ENCODE measurements at regions not wholly inside any gene's neighbourhood (a gene's known extent, or its start where the extent isn't known, plus 50 kb on each side); places are given as distances from the start of the nearest gene placed in this dataset.

GRCh38 chr5:67407979-67408378 lies 211.4 kb upstream of the CD180 start:
- H3K27me3 ChIP-seq (ENCODE audit: control insufficient read depth in 2 of 2, insufficient read depth in 2 of 2, low read length in 2 of 2): no peaks in the 10 kb centered on the region
- H3K36me3 ChIP-seq (ENCODE audit: control insufficient read depth in 2 of 2, extremely low read depth in 1 of 2, insufficient read depth in 2 of 2, low read length in 2 of 2): no peaks in the 10 kb centered on the region
- no peak overlapping the region for H3K9ac ChIP-seq (replicated peaks; ENCODE audit: extremely low read depth, insufficient read depth, low read length)
- no peaks in the 10 kb centered on the region for H3K9me3 ChIP-seq (replicated peaks; ENCODE audit: control insufficient read depth, insufficient read depth, low read length)
- H3K9me1 ChIP-seq (replicated peaks; ENCODE audit: control insufficient read depth, extremely low read depth, insufficient read depth, low read length): no peaks in the 10 kb centered on the region
- no peak overlapping the region for H3K4me3 ChIP-seq (replicated peaks in 1 of 3; ENCODE audit: insufficient read depth in 1 of 3, low read depth in 1 of 3, low read length in 3 of 3)
- intact Hi-C loops (cut with micrococcal nuclease): no loop called here
- no peak overlapping the region for H3K4me2 ChIP-seq (ENCODE audit: insufficient read depth, low read length)
- H2AFZ ChIP-seq (ENCODE audit: low read depth, low read length): no peak overlapping the region
- ChIA-PET CTCF (no interaction called here), POLR2A (no interaction called here)
- H3K79me2 ChIP-seq (ENCODE audit: control insufficient read depth, insufficient read depth, low read length): no peaks in the 10 kb centered on the region
- H3K4me1 ChIP-seq (ENCODE audit: control insufficient read depth, extremely low read depth, insufficient read depth, low read length): peaks cover 32% of the 10 kb centered on the region
- no peaks in the 10 kb centered on the region for H4K20me1 ChIP-seq (replicated peaks; ENCODE audit: control insufficient read depth, extremely low read depth, insufficient read depth, low read length)
- no peak for TF ChIP-seq FOS (IDR thresholded peaks at IDR 0.05; ENCODE audit: borderline replicate concordance, insufficient read depth, low read length)
- no peak for TF ChIP-seq POLR2A (IDR thresholded peaks at IDR 0.05; ENCODE audit: low read depth, low read length)
- TF ChIP-seq POLR2AphosphoS5 (IDR thresholded peaks at IDR 0.05; ENCODE audit: insufficient read depth, low read depth, low read length): no peak
- no peak for TF ChIP-seq MYC (IDR thresholded peaks at IDR 0.05; ENCODE audit: low read depth, low read length)
- TF ChIP-seq JUN (IDR thresholded peaks at IDR 0.05; ENCODE audit: borderline replicate concordance, insufficient read depth, insufficient read length, low read depth): no peak
- DNase-seq (ENCODE audit: low read depth, low spot score) (no peak), FAIRE-seq (no peak)
- dilution Hi-C loops (cut with MboI; ENCODE audit: extremely low pct_ligation_motif_present, low sequenced_read_pairs): no loop called here
- no TSS peak for BruUV-seq (replicated peaks)
- no peak overlapping the region for H3K27ac ChIP-seq (ENCODE audit: insufficient read depth, low read depth, low read length)

GRCh38 chr5:67405755-67406154 lies 209.2 kb upstream of the CD180 start:
- H3K9me3 ChIP-seq (replicated peaks; ENCODE audit: control insufficient read depth, insufficient read depth, low read length): no peaks in the 10 kb centered on the region
- peak overlapping the region; percentile 100 for H3K27ac ChIP-seq (ENCODE audit: insufficient read depth, low read depth, low read length)
- H3K9me1 ChIP-seq (replicated peaks; ENCODE audit: control insufficient read depth, extremely low read depth, insufficient read depth, low read length): no peaks in the 10 kb centered on the region
- DNase-seq (ENCODE audit: low read depth, low spot score) (no peak), FAIRE-seq (no peak)
- H3K4me1 ChIP-seq (ENCODE audit: control insufficient read depth, extremely low read depth, insufficient read depth, low read length): peaks cover 35% of the 10 kb centered on the region
- H3K9ac ChIP-seq (replicated peaks; ENCODE audit: extremely low read depth, insufficient read depth, low read length): no peak overlapping the region
- H3K36me3 ChIP-seq (ENCODE audit: control insufficient read depth in 2 of 2, extremely low read depth in 1 of 2, insufficient read depth in 2 of 2, low read length in 2 of 2): no peaks in the 10 kb centered on the region
- no peak overlapping the region for H3K4me2 ChIP-seq (ENCODE audit: insufficient read depth, low read length)
- H3K27me3 ChIP-seq (ENCODE audit: control insufficient read depth in 2 of 2, insufficient read depth in 2 of 2, low read length in 2 of 2): no peaks in the 10 kb centered on the region
- intact Hi-C loops (cut with micrococcal nuclease) (loop anchor here (2.0 kb wide), 2 partner anchors 105 to 159 kb away; no protein-coding TSS in a partner anchor), dilution Hi-C loops (cut with MboI; ENCODE audit: extremely low pct_ligation_motif_present, low sequenced_read_pairs) (no loop called here)
- ChIA-PET POLR2A (no interaction called here), CTCF (interaction anchor here (2.4 kb wide), 1 partner anchor 160 kb away, joined by 11 read pairs; no protein-coding TSS in a partner anchor)
- H3K4me3 ChIP-seq (replicated peaks in 1 of 3; ENCODE audit: insufficient read depth in 1 of 3, low read depth in 1 of 3, low read length in 3 of 3): no peak overlapping the region
- no peak overlapping the region for H2AFZ ChIP-seq (ENCODE audit: low read depth, low read length)
- no peaks in the 10 kb centered on the region for H4K20me1 ChIP-seq (replicated peaks; ENCODE audit: control insufficient read depth, extremely low read depth, insufficient read depth, low read length)
- no peaks in the 10 kb centered on the region for H3K79me2 ChIP-seq (ENCODE audit: control insufficient read depth, insufficient read depth, low read length)
- no TSS peak for BruUV-seq (replicated peaks)
- TF ChIP-seq MYC (IDR thresholded peaks at IDR 0.05; ENCODE audit: low read depth, low read length) (no peak), FOS (IDR thresholded peaks at IDR 0.05; ENCODE audit: borderline replicate concordance, insufficient read depth, low read length) (no peak), EZH2 (IDR thresholded peaks at IDR 0.05; ENCODE audit: borderline replicate concordance, low read depth, low read length, severe bottlenecking) (no peak), JUN (IDR thresholded peaks at IDR 0.05; ENCODE audit: borderline replicate concordance, insufficient read depth, insufficient read length, low read depth) (no peak), GATA2 (IDR thresholded peaks at IDR 0.05; ENCODE audit: insufficient read depth, insufficient read length, low read depth, low read length) (no peak), POLR2A (IDR thresholded peaks at IDR 0.05; ENCODE audit: low read depth, low read length) (no peak), POLR2AphosphoS5 (IDR thresholded peaks at IDR 0.05; ENCODE audit: insufficient read depth, low read depth, low read length) (no peak)
- TF ChIP-seq, protein P1, sequence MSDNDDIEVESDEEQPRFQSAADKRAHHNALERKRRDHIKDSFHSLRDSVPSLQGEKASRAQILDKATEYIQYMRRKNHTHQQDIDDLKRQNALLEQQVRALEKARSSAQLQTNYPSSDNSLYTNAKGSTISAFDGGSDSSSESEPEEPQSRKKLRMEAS (IDR thresholded peaks at IDR 0.05; ENCODE audit: insufficient read depth, insufficient read length): no peak
- TF ChIP-seq, protein P2, sequence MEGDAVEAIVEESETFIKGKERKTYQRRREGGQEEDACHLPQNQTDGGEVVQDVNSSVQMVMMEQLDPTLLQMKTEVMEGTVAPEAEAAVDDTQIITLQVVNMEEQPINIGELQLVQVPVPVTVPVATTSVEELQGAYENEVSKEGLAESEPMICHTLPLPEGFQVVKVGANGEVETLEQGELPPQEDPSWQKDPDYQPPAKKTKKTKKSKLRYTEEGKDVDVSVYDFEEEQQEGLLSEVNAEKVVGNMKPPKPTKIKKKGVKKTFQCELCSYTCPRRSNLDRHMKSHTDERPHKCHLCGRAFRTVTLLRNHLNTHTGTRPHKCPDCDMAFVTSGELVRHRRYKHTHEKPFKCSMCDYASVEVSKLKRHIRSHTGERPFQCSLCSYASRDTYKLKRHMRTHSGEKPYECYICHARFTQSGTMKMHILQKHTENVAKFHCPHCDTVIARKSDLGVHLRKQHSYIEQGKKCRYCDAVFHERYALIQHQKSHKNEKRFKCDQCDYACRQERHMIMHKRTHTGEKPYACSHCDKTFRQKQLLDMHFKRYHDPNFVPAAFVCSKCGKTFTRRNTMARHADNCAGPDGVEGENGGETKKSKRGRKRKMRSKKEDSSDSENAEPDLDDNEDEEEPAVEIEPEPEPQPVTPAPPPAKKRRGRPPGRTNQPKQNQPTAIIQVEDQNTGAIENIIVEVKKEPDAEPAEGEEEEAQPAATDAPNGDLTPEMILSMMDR (IDR thresholded peaks at IDR 0.05; ENCODE audit: extremely low read depth in 1 of 2, insufficient read depth in 1 of 2, low read depth in 1 of 2, low read length in 2 of 2): no peak

Measured in endothelial cell of umbilical vein (primary cell).